OCI-LY3 (cell line): ENCODE measurements at regions not wholly inside any gene's neighbourhood (a gene's known extent, or its start where the extent isn't known, plus 50 kb on each side); places are given as distances from the start of the nearest gene placed in this dataset.

Experiments used
- H2AFZ ChIP-seq: fragments of 200-600, 300-600 bp; shearing (Covaris generic); 2 replicates; pipeline ENCODE4 v1.6.0; 2014; ENCODE audit warnings: antibody characterized with exemption, low read depth, low read length
- H3K27ac ChIP-seq: fragments of 200-600, 300-600 bp; sonication (generic); 2 replicates; pipeline ENCODE4 v1.5.1; 2014; ENCODE audit warnings: mild to moderate bottlenecking, low read length, moderate library complexity, mixed read lengths
- H3K27me3 ChIP-seq: fragments of 200-600, 300-600 bp; sonication (generic); 2 replicates; pipeline ENCODE4 v1.6.1; 2014; ENCODE audit warnings: low read depth, low read length, mixed read lengths
- H3K36me3 ChIP-seq: fragments of 200-600, 300-600 bp; sonication (generic); replicated peaks from 2 replicates; pipeline ENCODE3; 2014; ENCODE audit warnings: low read depth, low read length, mixed read lengths
- H3K4me1 ChIP-seq: fragments of 300-600, 200-600 bp; sonication (generic); 2 replicates; pipeline ENCODE4 v1.6.1; 2014; ENCODE audit warnings: low read length, mixed read lengths
- H3K4me2 ChIP-seq: fragments of 200-600, 300-600 bp; sonication (generic); 2 replicates; pipeline ENCODE4 v1.6.1; 2014; ENCODE audit warnings: low read length, mixed read lengths
- H3K4me3 ChIP-seq: fragments of 300-600, 200-600 bp; sonication (generic); 2 replicates; pipeline ENCODE4 v1.5.1; 2014; ENCODE audit warnings: antibody characterized with exemption, mild to moderate bottlenecking, low read length, moderate library complexity
- H3K79me2 ChIP-seq: fragments of 300-600, 200-600 bp; shearing (Covaris generic); 2 replicates; pipeline ENCODE4 v1.6.1; 2014; ENCODE audit warnings: mild to moderate bottlenecking, low read length, mixed read lengths
- H3K9ac ChIP-seq: fragments of 300-600, 200-600 bp; shearing (Covaris generic); 2 replicates; pipeline ENCODE4 v1.6.0; 2014; ENCODE audit warnings: mild to moderate bottlenecking, low read length, moderate library complexity
- H3K9me3 ChIP-seq: fragments of 200-600, 300-600 bp; shearing (Covaris generic); 2 replicates; pipeline ENCODE4 v1.6.1; 2014; ENCODE audit warnings: low read length, mixed read lengths; ENCODE audit not compliant: insufficient read depth
- H4K20me1 ChIP-seq: fragments of 200-600, 300-600 bp; sonication (generic); 2 replicates; pipeline ENCODE4 v1.6.1; 2016; ENCODE audit warnings: low read length, mixed read lengths; ENCODE audit not compliant: insufficient read depth
- EZH2phosphoT487 ChIP-seq: fragments of 200-600 bp; shearing (Covaris generic); IDR thresholded peaks from 2 replicates; pipeline ENCODE4 v1.6.1; 2018; ENCODE audit warnings: antibody characterized with exemption, mixed run types, low read depth
- TF ChIP-seq, protein P1 (sequence below): fragments of 200-600, 300-600 bp; sonication (generic); IDR thresholded peaks from 2 replicates; pipeline ENCODE4 v1.5.1; 2014; ENCODE audit warnings: antibody characterized with exemption, low read length, low read depth

DNA sequence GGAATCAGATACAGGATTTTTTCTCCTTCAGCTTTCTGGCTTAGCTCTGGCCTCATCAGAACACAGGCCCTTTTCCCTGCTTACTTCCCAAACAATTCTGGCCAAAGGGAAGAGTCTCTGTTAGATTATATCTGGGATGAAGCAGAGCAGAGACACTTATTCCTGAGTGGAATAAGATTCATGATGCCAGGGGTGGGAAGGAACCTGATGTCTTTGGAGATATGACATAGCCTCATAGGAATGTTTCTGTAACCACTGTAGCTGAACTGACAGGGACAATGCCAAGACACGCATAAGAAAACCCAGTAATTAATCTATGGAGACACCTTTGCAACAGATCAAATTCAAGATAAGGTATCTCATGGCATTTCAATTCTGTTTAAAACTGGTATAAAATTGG is 177.1 kb upstream of the RAG2 start:
- no peak overlapping the region for H3K4me2 ChIP-seq
- no peak overlapping the region for H3K9ac ChIP-seq
- TF ChIP-seq EZH2phosphoT487, result no peak
- TF ChIP-seq, protein P1, sequence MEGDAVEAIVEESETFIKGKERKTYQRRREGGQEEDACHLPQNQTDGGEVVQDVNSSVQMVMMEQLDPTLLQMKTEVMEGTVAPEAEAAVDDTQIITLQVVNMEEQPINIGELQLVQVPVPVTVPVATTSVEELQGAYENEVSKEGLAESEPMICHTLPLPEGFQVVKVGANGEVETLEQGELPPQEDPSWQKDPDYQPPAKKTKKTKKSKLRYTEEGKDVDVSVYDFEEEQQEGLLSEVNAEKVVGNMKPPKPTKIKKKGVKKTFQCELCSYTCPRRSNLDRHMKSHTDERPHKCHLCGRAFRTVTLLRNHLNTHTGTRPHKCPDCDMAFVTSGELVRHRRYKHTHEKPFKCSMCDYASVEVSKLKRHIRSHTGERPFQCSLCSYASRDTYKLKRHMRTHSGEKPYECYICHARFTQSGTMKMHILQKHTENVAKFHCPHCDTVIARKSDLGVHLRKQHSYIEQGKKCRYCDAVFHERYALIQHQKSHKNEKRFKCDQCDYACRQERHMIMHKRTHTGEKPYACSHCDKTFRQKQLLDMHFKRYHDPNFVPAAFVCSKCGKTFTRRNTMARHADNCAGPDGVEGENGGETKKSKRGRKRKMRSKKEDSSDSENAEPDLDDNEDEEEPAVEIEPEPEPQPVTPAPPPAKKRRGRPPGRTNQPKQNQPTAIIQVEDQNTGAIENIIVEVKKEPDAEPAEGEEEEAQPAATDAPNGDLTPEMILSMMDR, result no peak
- H4K20me1 ChIP-seq, result no peaks in the 10 kb centered on the region
- no peaks in the 10 kb centered on the region for H3K9me3 ChIP-seq
- H3K79me2 ChIP-seq, result no peaks in the 10 kb centered on the region
- H3K27me3 ChIP-seq, result peaks cover 32% of the 10 kb centered on the region
- H3K4me3 ChIP-seq, result no peak overlapping the region
- H2AFZ ChIP-seq, result no peak overlapping the region
- H3K4me1 ChIP-seq, result no peaks in the 10 kb centered on the region
- H3K27ac ChIP-seq, result no peak overlapping the region
- no peaks in the 10 kb centered on the region for H3K36me3 ChIP-seq

DNA sequence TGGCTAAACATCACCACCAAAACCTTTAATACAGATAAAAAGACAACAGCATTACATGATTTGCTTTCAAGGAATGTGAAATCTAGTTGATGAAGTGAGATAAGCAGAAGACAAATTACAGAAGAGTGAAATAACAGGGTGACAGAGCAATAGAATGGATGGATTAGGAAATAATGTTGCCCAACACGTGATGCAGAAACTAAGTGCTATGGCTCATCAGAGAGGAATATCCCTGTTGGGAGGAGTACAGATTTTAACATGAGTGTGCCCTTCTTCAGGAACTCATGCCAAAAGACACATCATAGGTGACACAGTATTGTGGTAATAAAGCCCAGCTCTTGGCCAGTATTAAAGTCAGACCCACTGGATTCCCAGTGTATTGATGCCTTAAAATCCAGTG is 176.6 kb upstream of the RAG2 start:
- TF ChIP-seq, protein P1, result no peak
- no peak for TF ChIP-seq EZH2phosphoT487
- Histone ChIP-seq H3K27ac (no peak overlapping the region), H3K9ac (no peak overlapping the region), H4K20me1 (no peaks in the 10 kb centered on the region), H3K27me3 (peaks cover 27% of the 10 kb centered on the region), H3K9me3 (no peaks in the 10 kb centered on the region), H3K4me1 (no peaks in the 10 kb centered on the region), H2AFZ (no peak overlapping the region), H3K4me2 (no peak overlapping the region), H3K36me3 (no peaks in the 10 kb centered on the region), H3K4me3 (no peak overlapping the region), H3K79me2 (no peaks in the 10 kb centered on the region)

DNA sequence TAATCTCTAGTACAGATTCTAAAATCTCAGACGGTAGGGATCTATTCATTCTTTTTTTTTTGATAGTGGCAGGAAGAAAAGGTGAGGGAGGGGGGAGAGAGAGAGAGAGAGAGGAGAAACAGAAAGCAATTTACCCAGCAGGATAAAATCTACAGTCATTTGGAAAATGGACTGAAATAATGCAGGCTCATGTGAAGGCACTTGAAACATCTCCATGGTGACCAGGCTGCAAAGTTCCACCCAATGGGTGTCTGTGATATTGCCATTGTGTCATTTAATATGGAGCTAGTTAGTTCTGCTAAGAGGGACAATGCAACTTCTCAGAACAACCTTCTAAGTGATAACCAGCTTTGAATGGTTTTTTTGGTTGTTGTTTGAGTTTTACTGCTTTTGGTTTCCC is 165.2 kb upstream of the RAG2 start:
- H3K9me3 ChIP-seq, result peaks cover 7% of the 10 kb centered on the region; the same call in 1 of the 2 replicates
- no peak overlapping the region for H3K27ac ChIP-seq
- TF ChIP-seq, protein P1, result no peak
- no peak for TF ChIP-seq EZH2phosphoT487

DNA sequence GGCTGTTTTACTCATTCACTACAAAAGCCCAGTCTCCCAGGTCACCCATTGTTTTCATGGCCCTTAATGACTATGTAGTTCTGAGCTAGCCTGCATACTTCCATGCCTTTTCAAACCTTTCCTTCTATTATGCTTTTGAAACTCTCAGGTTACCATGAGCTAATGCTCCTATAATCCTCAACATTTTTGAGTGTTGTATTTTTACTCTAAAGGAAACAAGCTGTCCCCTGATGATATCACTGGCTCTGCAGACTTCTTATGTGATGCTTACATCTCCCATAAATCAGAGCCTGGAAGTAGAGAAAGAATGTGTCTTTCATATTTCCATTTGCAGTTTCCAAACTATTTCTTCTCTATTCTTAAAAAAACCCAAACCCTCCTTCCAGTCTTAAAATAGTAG is 159.0 kb upstream of the RAG2 start:
- Histone ChIP-seq H3K27me3 (peaks cover 8% of the 10 kb centered on the region; the same call in 1 of the 2 replicates), H3K79me2 (no peaks in the 10 kb centered on the region), H3K4me1 (no peaks in the 10 kb centered on the region), H3K4me3 (no peak overlapping the region), H3K9me3 (peaks cover 4% of the 10 kb centered on the region; the same call in 1 of the 2 replicates), H3K4me2 (no peak overlapping the region), H4K20me1 (no peaks in the 10 kb centered on the region), H3K9ac (no peak overlapping the region), H2AFZ (no peak overlapping the region), H3K27ac (no peak overlapping the region), H3K36me3 (no peaks in the 10 kb centered on the region)
- TF ChIP-seq, protein P1, result no peak
- no peak for TF ChIP-seq EZH2phosphoT487

More for the DNA sequence above, 165.2 kb upstream of the RAG2 start:
- Histone ChIP-seq H2AFZ (no peak overlapping the region), H3K4me1 (no peaks in the 10 kb centered on the region), H3K27me3 (no peaks in the 10 kb centered on the region), H3K36me3 (no peaks in the 10 kb centered on the region), H3K4me2 (no peak overlapping the region), H4K20me1 (no peaks in the 10 kb centered on the region), H3K79me2 (no peaks in the 10 kb centered on the region), H3K4me3 (no peak overlapping the region), H3K9ac (no peak overlapping the region)
